ENCODE measurements at regions not wholly inside any gene's neighbourhood (a gene's known extent, or its start where the extent isn't known, plus 50 kb on each side); places are given as distances from the start of the nearest gene placed in this dataset.
A peak's percentile ranks its signal among the peaks of the same experiment; 100 is the strongest.

- no peak overlapping the region for H3K9ac ChIP-seq
- H2AFZ ChIP-seq (ENCODE audit: low read depth): no peak overlapping the region
- H3K27me3 ChIP-seq (ENCODE audit: insufficient read depth, low read depth): no peaks in the 10 kb centered on the region
- H3K4me2 ChIP-seq: no peak overlapping the region
- H4K20me1 ChIP-seq (ENCODE audit: insufficient read depth): no peaks in the 10 kb centered on the region
- H3K79me2 ChIP-seq (ENCODE audit: insufficient read depth, low read depth): no peaks in the 10 kb centered on the region
- no peaks in the 10 kb centered on the region for H3K36me3 ChIP-seq (ENCODE audit: insufficient read depth)
- no peak overlapping the region for H3K4me3 ChIP-seq (IDR thresholded peaks at IDR 0.05; ENCODE audit: insufficient read depth, low read depth, low read length)
- no peaks in the 10 kb centered on the region for H3K4me1 ChIP-seq (ENCODE audit: low read depth, poor library complexity, severe bottlenecking)
- TF ChIP-seq CTCF (conservative IDR thresholded peaks at IDR 0.05; ENCODE audit: low read depth, low read length): no peak
- H3K27ac ChIP-seq: no peak overlapping the region
Observed at GRCh38 chr21:25391777-25392176, 215.5 kb downstream of the MRPL39 start.

- Histone ChIP-seq H3K36me3 (ENCODE audit: insufficient read depth) (no peaks in the 10 kb centered on the region), H3K79me2 (ENCODE audit: insufficient read depth, low read depth) (no peaks in the 10 kb centered on the region), H3K9ac (no peak overlapping the region), H3K27ac (no peak overlapping the region), H3K4me2 (no peak overlapping the region), H4K20me1 (ENCODE audit: insufficient read depth) (no peaks in the 10 kb centered on the region), H2AFZ (ENCODE audit: low read depth) (no peak overlapping the region), H3K4me3 (IDR thresholded peaks at IDR 0.05; ENCODE audit: insufficient read depth, low read depth, low read length) (no peak overlapping the region), H3K27me3 (ENCODE audit: insufficient read depth, low read depth) (no peaks in the 10 kb centered on the region), H3K4me1 (ENCODE audit: low read depth, poor library complexity, severe bottlenecking) (no peaks in the 10 kb centered on the region)
- no peak for TF ChIP-seq CTCF (conservative IDR thresholded peaks at IDR 0.05; ENCODE audit: low read depth, low read length)
Observed at GRCh38 chr21:25390701-25391100, 216.6 kb downstream of the MRPL39 start.

DNA sequence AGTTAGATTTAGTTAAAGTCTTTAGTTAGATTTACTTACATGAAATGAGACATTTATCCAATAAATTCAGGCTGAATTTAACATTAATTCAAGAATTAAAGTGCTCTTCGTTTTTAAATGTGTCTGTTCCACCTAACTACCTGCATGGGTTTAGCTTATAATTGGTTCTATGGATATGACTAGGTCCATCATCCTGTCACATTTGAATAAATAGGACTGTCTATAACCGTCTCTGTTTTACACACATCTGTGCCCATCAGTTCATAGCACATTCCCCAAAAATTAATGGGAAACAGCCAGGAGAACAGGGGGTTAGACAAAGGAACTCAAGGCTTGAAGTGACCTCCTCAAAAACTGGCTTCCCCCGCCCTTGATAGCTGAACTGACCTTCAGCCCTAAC, 219.6 kb downstream of the MRPL39 start:
- no peak overlapping the region for H2AFZ ChIP-seq (ENCODE audit: low read depth)
- no peak overlapping the region for H3K4me2 ChIP-seq
- H3K27me3 ChIP-seq (ENCODE audit: insufficient read depth, low read depth): no peaks in the 10 kb centered on the region
- no peaks in the 10 kb centered on the region for H3K36me3 ChIP-seq (ENCODE audit: insufficient read depth)
- TF ChIP-seq CTCF (conservative IDR thresholded peaks at IDR 0.05; ENCODE audit: low read depth, low read length): no peak
- H3K27ac ChIP-seq: no peak overlapping the region
- no peak overlapping the region for H3K4me3 ChIP-seq (IDR thresholded peaks at IDR 0.05; ENCODE audit: insufficient read depth, low read depth, low read length)
- no peaks in the 10 kb centered on the region for H3K79me2 ChIP-seq (ENCODE audit: insufficient read depth, low read depth)
- H4K20me1 ChIP-seq (ENCODE audit: insufficient read depth): no peaks in the 10 kb centered on the region
- no peaks in the 10 kb centered on the region for H3K4me1 ChIP-seq (ENCODE audit: low read depth, poor library complexity, severe bottlenecking)
- no peak overlapping the region for H3K9ac ChIP-seq

GRCh38 chr21:25385911-25386474, 221.3 kb downstream of the MRPL39 start:
- peak; percentile 95 for TF ChIP-seq CTCF (conservative IDR thresholded peaks at IDR 0.05; ENCODE audit: low read depth, low read length)
- no peaks in the 10 kb centered on the region for H3K36me3 ChIP-seq (ENCODE audit: insufficient read depth)
- no peaks in the 10 kb centered on the region for H3K79me2 ChIP-seq (ENCODE audit: insufficient read depth, low read depth)
- no peak overlapping the region for H3K27ac ChIP-seq
- H3K4me1 ChIP-seq (ENCODE audit: low read depth, poor library complexity, severe bottlenecking): no peaks in the 10 kb centered on the region
- no peak overlapping the region for H3K4me3 ChIP-seq (IDR thresholded peaks at IDR 0.05; ENCODE audit: insufficient read depth, low read depth, low read length)
- no peaks in the 10 kb centered on the region for H4K20me1 ChIP-seq (ENCODE audit: insufficient read depth)
- H3K9ac ChIP-seq: no peak overlapping the region
- peak overlapping the region; percentile 16; the same call in 1 of the 2 replicates for H2AFZ ChIP-seq (ENCODE audit: low read depth)
- H3K27me3 ChIP-seq (ENCODE audit: insufficient read depth, low read depth): no peaks in the 10 kb centered on the region
- H3K4me2 ChIP-seq: no peak overlapping the region
